ENCODE measurements at regions not wholly inside any gene's neighbourhood (a gene's known extent, or its start where the extent isn't known, plus 50 kb on each side); places are given as distances from the start of the nearest gene placed in this dataset.

- TF ChIP-seq SNAI2 (CRISPR knock-in tag; IDR thresholded peaks at IDR 0.05) (no peak), TCF4 (CRISPR knock-in tag; IDR thresholded peaks at IDR 0.05; ENCODE audit: borderline replicate concordance) (no peak), ZNF565 (CRISPR knock-in tag; conservative IDR thresholded peaks at IDR 0.05; ENCODE audit: low read depth) (no peak), TOX (CRISPR knock-in tag; IDR thresholded peaks at IDR 0.05; ENCODE audit: borderline replicate concordance) (no peak), CREB5 (CRISPR knock-in tag; IDR thresholded peaks at IDR 0.05; ENCODE audit: low read depth) (no peak), RARB (CRISPR knock-in tag; IDR thresholded peaks at IDR 0.05) (no peak), ZNF70 (CRISPR knock-in tag; IDR thresholded peaks at IDR 0.05) (no peak), ZFP30 (CRISPR knock-in tag; IDR thresholded peaks at IDR 0.05) (no peak), ZNF8 (CRISPR knock-in tag; IDR thresholded peaks at IDR 0.05) (no peak)
Observed at GRCh38 chr13:50456111-50456510, 387.4 kb downstream of the DLEU7 start (continued).

GRCh38 chr13:50457415-50458393, 385.8 kb downstream of the DLEU7 start:
- TF ChIP-seq ISL1 (CRISPR knock-in tag; IDR thresholded peaks at IDR 0.05) (peak; percentile 75), PATZ1 (CRISPR knock-in tag; IDR thresholded peaks at IDR 0.05; ENCODE audit: borderline replicate concordance) (no peak)

GRCh38 chr13:50459046-50459445, 384.4 kb downstream of the DLEU7 start:
- TF ChIP-seq PATZ1 (CRISPR knock-in tag; IDR thresholded peaks at IDR 0.05; ENCODE audit: borderline replicate concordance) (no peak), ZNF565 (CRISPR knock-in tag; conservative IDR thresholded peaks at IDR 0.05; ENCODE audit: low read depth) (no peak), TCF4 (CRISPR knock-in tag; IDR thresholded peaks at IDR 0.05; ENCODE audit: borderline replicate concordance) (no peak), ESRRG (CRISPR knock-in tag; IDR thresholded peaks at IDR 0.05) (no peak), GLIS3 (CRISPR knock-in tag; IDR thresholded peaks at IDR 0.05) (no peak), BACH2 (CRISPR knock-in tag; IDR thresholded peaks at IDR 0.05; ENCODE audit: borderline replicate concordance) (no peak), ZNF8 (CRISPR knock-in tag; IDR thresholded peaks at IDR 0.05) (no peak), PPARA (CRISPR knock-in tag; IDR thresholded peaks at IDR 0.05; ENCODE audit: borderline replicate concordance) (no peak), ZNF70 (CRISPR knock-in tag; IDR thresholded peaks at IDR 0.05) (no peak), ARNTL (CRISPR knock-in tag; IDR thresholded peaks at IDR 0.05; ENCODE audit: borderline replicate concordance, low read depth) (no peak), CREB5 (CRISPR knock-in tag; IDR thresholded peaks at IDR 0.05; ENCODE audit: low read depth) (no peak), CSDC2 (CRISPR knock-in tag; IDR thresholded peaks at IDR 0.05) (no peak), ZC3H10 (CRISPR knock-in tag; IDR thresholded peaks at IDR 0.05) (no peak), CSRNP3 (CRISPR knock-in tag; IDR thresholded peaks at IDR 0.05) (no peak), ZFP3 (CRISPR knock-in tag; IDR thresholded peaks at IDR 0.05) (no peak), SNAI2 (CRISPR knock-in tag; IDR thresholded peaks at IDR 0.05) (no peak), RARB (CRISPR knock-in tag; IDR thresholded peaks at IDR 0.05) (no peak), TSHZ2 (CRISPR knock-in tag; IDR thresholded peaks at IDR 0.05) (no peak), ZFP30 (CRISPR knock-in tag; IDR thresholded peaks at IDR 0.05) (no peak)
- ATAC-seq: no peak

More at GRCh38 chr13:50457415-50458393, 385.8 kb downstream of the DLEU7 start:
- ATAC-seq: no peak

Measured in SK-N-SH treated with all-trans-retinoic acid at 6 μM for 48 hours (cell line).